Natural killer cell (primary cell): ENCODE measurements at regions not wholly inside any gene's neighbourhood (a gene's known extent, or its start where the extent isn't known, plus 50 kb on each side); places are given as distances from the start of the nearest gene placed in this dataset.

Source experiments
- ATAC-seq, 3 donors: fragments of 150-1000 bp in 2 of 3; fragments of 200-7000 bp in 1 of 3; cut with Tn5 transposase; 1 replicate in 1 of 3; 2 replicates in 2 of 3; pipeline ENCODE4 v1.10.0; 2021; ENCODE audit warnings: mild to moderate bottlenecking in 2 of 3, moderate library complexity in 2 of 3
- DNase-seq, 2 donors: peaks; one replicate each; pipeline versions ENCODE4 v3.0.0 to v3.0.0-alpha.2; 2013 to 2021; ENCODE audit warnings: mixed read lengths in 1 of 2
- H3K27ac ChIP-seq: one replicate; pipeline ENCODE4 v1.5.1; 2013; ENCODE audit warnings: mild to moderate bottlenecking, low read length
- H3K27me3 ChIP-seq: one replicate; pipeline ENCODE4 v1.6.1; 2013; ENCODE audit warnings: low read length; ENCODE audit not compliant: control insufficient read depth, insufficient read depth
- H3K36me3 ChIP-seq: one replicate; pipeline ENCODE4 v1.6.1; 2013; ENCODE audit warnings: low read length; ENCODE audit not compliant: control insufficient read depth, insufficient read depth
- H3K4me1 ChIP-seq: one replicate; pipeline ENCODE4 v1.6.1; 2013; ENCODE audit warnings: low read length; ENCODE audit not compliant: control insufficient read depth, insufficient read depth
- H3K4me3 ChIP-seq: one replicate; pipeline ENCODE4 v1.5.1; 2013; ENCODE audit warnings: low read length
- H3K9me3 ChIP-seq: one replicate; pipeline ENCODE4 v1.6.1; 2013; ENCODE audit warnings: low read length; ENCODE audit not compliant: control insufficient read depth, insufficient read depth
- H3K27ac Mint-ChIP-seq, 2 donors: one replicate each; pipeline ENCODE4 v1.8.0; 2022; ENCODE audit warnings: mild to moderate bottlenecking in 2 of 2, mixed read lengths in 2 of 2, moderate library complexity in 1 of 2
- H3K27me3 Mint-ChIP-seq, 2 donors: one replicate each; pipeline ENCODE4 v1.8.0; 2022; ENCODE audit warnings: low read depth in 2 of 2, mixed read lengths in 2 of 2
- H3K36me3 Mint-ChIP-seq: one replicate; pipeline ENCODE4 v1.8.0; 2022; ENCODE audit warnings: mixed read lengths
- H3K4me1 Mint-ChIP-seq, 2 donors: one replicate each; pipeline ENCODE4 v1.8.0; 2022; ENCODE audit warnings: mixed read lengths in 2 of 2
- H3K4me3 Mint-ChIP-seq: one replicate; pipeline ENCODE4 v1.8.0; 2022; ENCODE audit warnings: mild to moderate bottlenecking, moderate library complexity, mixed read lengths
- H3K9me3 Mint-ChIP-seq, 2 donors: one replicate each; pipeline ENCODE4 v1.8.0; 2022; ENCODE audit warnings: mixed read lengths in 2 of 2
- WGBS: methylation state at CpG from one replicate; pipeline ENCODE4 v1.1.7; 2013; ENCODE audit warnings: missing lambda C conversion rate; ENCODE audit not compliant: insufficient coverage; 5-methylcytosine and 5-hydroxymethylcytosine counted together
- intact Hi-C: fragments of 100-400 bp; cut with micrococcal nuclease; formaldehyde crosslinking; loops from one replicate; pipeline ENCODE4 v1.14.2; 2022
- TF ChIP-seq, protein P1 (sequence below): fragments of 200-600 bp; IDR thresholded peaks from one replicate; pipeline ENCODE4 v1.8.0; 2022; ENCODE audit warnings: antibody characterized with exemption

DNA sequence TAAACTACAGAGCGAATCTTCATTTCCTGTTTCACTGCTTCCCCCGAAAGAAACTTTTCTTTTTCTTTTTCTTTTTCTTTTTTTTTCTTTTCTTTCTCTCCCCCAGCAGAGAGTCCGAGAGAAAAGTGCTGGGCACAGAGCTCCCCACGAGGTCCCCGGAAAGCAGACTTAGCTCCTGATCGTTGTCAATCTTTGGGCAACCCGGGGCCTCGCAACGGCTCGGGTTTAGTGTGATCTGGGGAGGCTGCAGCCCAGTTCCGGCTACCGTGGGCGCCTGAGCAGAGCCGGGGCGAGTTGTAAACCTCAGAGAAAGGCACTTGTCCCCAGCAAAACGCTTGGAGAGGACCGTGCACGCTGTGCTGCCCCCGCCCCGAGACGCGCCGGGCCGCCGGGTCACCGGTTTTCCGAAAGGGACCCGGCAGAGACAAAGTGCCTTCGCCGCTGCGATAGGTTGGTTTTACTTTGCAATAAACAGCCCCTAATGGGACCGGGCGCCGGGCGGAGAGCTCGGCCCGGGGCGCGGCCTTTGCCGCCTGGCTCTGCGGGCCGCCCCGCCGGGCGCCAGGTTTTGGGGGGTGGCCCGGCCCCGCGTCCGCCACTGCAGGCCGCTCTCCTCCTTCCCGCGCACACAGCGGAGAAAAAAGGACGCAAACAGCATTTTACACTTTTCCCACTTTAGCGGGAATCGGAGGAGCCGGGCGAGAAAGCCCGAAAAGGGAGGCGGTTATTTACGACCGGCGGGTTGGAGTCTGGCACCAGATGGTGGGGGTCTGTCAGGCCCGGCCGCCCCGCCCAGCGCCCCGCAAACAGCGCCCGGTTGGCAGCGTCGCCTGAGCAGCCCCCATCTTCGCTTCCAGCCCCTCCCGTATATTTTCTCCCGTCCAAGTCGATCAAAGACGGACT, 136.0 kb downstream of the INSIG2 start:
- intact Hi-C loops: no loop called here
- peak overlapping the region; percentile 43 for H3K4me3 ChIP-seq
- Mint-ChIP-seq H3K36me3 (no peaks in the 10 kb centered on the region), H3K9me3 (no peaks in the 10 kb centered on the region), H3K27ac (peak overlapping the region; percentile 71 to 87), H3K4me1 (peaks cover 25 to 35% of the 10 kb centered on the region in 2 donors), H3K27me3 (peaks cover 49 to 76% of the 10 kb centered on the region in 2 donors), H3K4me3 (peak overlapping the region; percentile 93)
- TF ChIP-seq, protein P1, sequence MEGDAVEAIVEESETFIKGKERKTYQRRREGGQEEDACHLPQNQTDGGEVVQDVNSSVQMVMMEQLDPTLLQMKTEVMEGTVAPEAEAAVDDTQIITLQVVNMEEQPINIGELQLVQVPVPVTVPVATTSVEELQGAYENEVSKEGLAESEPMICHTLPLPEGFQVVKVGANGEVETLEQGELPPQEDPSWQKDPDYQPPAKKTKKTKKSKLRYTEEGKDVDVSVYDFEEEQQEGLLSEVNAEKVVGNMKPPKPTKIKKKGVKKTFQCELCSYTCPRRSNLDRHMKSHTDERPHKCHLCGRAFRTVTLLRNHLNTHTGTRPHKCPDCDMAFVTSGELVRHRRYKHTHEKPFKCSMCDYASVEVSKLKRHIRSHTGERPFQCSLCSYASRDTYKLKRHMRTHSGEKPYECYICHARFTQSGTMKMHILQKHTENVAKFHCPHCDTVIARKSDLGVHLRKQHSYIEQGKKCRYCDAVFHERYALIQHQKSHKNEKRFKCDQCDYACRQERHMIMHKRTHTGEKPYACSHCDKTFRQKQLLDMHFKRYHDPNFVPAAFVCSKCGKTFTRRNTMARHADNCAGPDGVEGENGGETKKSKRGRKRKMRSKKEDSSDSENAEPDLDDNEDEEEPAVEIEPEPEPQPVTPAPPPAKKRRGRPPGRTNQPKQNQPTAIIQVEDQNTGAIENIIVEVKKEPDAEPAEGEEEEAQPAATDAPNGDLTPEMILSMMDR: no peak
- H3K4me1 ChIP-seq: peaks cover 17% of the 10 kb centered on the region
- H3K9me3 ChIP-seq: no peaks in the 10 kb centered on the region
- DNase-seq (peak; percentile 34 to 58), ATAC-seq (peak; percentile 68 to 80 (median 69))
- peak overlapping the region; percentile 54 for H3K27ac ChIP-seq
- no peaks in the 10 kb centered on the region for H3K36me3 ChIP-seq
- H3K27me3 ChIP-seq: peaks cover 45% of the 10 kb centered on the region
- WGBS: 3% methylated on average over 77 of the region's 77 CpGs

DNA sequence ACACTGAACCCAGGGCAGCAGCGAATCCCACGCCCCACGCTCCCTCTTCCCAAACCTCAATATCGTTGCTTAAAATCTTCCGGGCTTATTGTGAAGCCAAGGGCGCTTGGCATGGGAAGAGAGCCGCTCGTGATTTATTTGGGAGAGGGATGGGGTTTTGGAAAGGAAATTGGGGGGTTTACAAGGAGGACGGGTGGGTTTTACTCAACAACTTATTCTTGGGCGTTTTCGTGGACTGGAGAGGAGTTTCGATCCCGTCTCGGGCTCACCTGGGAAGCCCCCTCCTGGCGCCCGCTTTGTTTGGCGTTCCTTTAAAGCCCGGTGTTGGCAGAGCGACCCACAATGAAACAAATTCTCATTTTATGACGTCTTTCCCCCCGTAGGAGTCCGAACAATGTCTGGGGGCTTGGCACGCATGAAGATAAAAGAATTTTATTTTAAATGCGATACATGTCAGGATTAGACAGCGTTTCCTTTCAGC, 135.3 kb downstream of the INSIG2 start:
- H3K9me3 Mint-ChIP-seq: no peaks in the 10 kb centered on the region
- H3K27me3 ChIP-seq: peaks cover 45% of the 10 kb centered on the region
- peak overlapping the region; percentile 93 for H3K4me3 Mint-ChIP-seq
- ATAC-seq (peak in 2 of 3 donors; percentile 7 to 18), DNase-seq (peak in 1 of 2 donors; percentile 60)
- H3K4me1 ChIP-seq: peaks cover 17% of the 10 kb centered on the region
- H3K27ac ChIP-seq: peak overlapping the region; percentile 54
- peak overlapping the region; percentile 71 to 87 for H3K27ac Mint-ChIP-seq
- peak overlapping the region; percentile 43 for H3K4me3 ChIP-seq
- H3K4me1 Mint-ChIP-seq: peaks cover 25 to 35% of the 10 kb centered on the region in 2 donors
- 9% methylated on average over 25 of the region's 25 CpGs for WGBS
- H3K36me3 ChIP-seq: no peaks in the 10 kb centered on the region
- TF ChIP-seq, protein P1: no peak
- peaks cover 51 to 77% of the 10 kb centered on the region in 2 donors for H3K27me3 Mint-ChIP-seq
- intact Hi-C loops: no loop called here
- H3K9me3 ChIP-seq: no peaks in the 10 kb centered on the region
- H3K36me3 Mint-ChIP-seq: no peaks in the 10 kb centered on the region

DNA sequence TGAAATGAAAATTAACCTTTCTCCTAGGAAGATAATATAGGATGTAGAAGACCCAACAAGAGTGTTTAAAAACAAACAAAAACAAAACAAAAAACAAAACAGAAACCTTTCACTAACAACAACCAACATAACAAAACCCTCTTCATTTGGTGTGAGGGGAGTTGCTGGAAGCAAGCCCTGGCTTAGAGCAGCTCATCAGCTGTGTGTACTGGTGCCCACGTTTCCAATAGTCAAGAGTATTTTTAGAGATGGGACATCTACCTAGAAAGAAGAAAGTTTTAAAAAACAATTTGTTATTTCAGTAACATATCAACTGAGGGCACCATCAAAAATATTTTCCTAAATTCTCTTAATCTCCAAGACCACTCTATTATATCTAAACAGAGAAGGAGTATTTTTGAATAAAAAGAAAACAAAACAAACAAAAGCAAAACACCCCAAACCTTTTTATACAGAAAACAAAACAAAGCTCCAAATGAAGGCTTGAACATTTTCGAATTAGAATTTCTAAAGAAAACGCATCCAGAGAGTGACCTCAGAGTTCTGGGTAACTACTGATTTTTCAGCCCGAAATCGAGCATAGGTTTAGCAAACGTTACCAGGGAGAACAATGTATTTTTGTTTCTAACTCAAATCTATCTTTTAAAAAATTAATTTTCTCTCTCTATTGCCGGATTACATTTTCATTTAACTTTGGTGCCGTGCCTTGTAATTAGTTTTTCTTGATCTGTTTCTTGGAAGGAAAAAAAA, 134.6 kb downstream of the INSIG2 start:
- Mint-ChIP-seq H3K27me3 (peaks cover 54 to 70% of the 10 kb centered on the region in 2 donors), H3K4me3 (peak overlapping the region; percentile 93), H3K27ac (peak overlapping the region in 1 of 2 donors; percentile 87), H3K4me1 (peaks cover 25 to 35% of the 10 kb centered on the region in 2 donors), H3K36me3 (no peaks in the 10 kb centered on the region), H3K9me3 (no peaks in the 10 kb centered on the region)
- TF ChIP-seq, protein P1: no peak
- Histone ChIP-seq H3K27me3 (peaks cover 45% of the 10 kb centered on the region), H3K36me3 (no peaks in the 10 kb centered on the region), H3K4me3 (no peak overlapping the region), H3K9me3 (no peaks in the 10 kb centered on the region), H3K4me1 (peaks cover 17% of the 10 kb centered on the region), H3K27ac (no peak overlapping the region)
- 16% methylated on average over 6 of the region's 8 CpGs for WGBS
- intact Hi-C loops: loop anchor here (1.0 kb wide), 1 partner anchor 632 kb away; no protein-coding TSS in a partner anchor
- ATAC-seq (peak in 1 of 3 donors; percentile 50), DNase-seq (peak in 1 of 2 donors; percentile 13)
